Spleen (tissue), 11 donors: ENCODE measurements at regions not wholly inside any gene's neighbourhood (a gene's known extent, or its start where the extent isn't known, plus 50 kb on each side); places are given as distances from the start of the nearest gene placed in this dataset.

Source experiments
- DNase-seq: peaks from one replicate; pipeline ENCODE4 v3.0.0-alpha.2; 2020
- H3K27ac ChIP-seq, 8 donors: fragments of 200-600 bp; sonication (generic) in 7 of 8; 1 replicate in 4 of 8; 2 replicates in 4 of 8; pipeline versions ENCODE4 v1.5.0 to v1.8.0; 2016 to 2021; ENCODE audit warnings: inconsistent platforms in 4 of 8, mild to moderate bottlenecking in 4 of 8, moderate library complexity in 1 of 8
- H3K27me3 ChIP-seq, 7 donors: fragments of 200-600 bp; sonication (generic) in 6 of 7; replicated peaks in 1 of 7; 1 replicate in 4 of 7; 2 replicates in 3 of 7; pipeline versions ENCODE4 v1.5.0 to v1.8.0; 2016 to 2021; ENCODE audit warnings: inconsistent platforms in 3 of 7, mild to moderate bottlenecking in 1 of 7
- H3K36me3 ChIP-seq, 6 donors: fragments of 200-600 bp; sonication (generic) in 5 of 6; 1 replicate in 4 of 6; 2 replicates in 2 of 6; pipeline versions ENCODE4 v1.5.0 to v1.8.0; 2016 to 2021; ENCODE audit warnings: inconsistent platforms in 2 of 6
- H3K4me1 ChIP-seq, 6 donors: fragments of 200-600 bp; sonication (generic) in 5 of 6; 1 replicate in 3 of 6; 2 replicates in 3 of 6; pipeline versions ENCODE4 v1.5.0 to v1.8.0; 2016 to 2021; ENCODE audit warnings: inconsistent platforms in 3 of 6
- H3K4me3 ChIP-seq, 8 donors: fragments of 200-600 bp; sonication (generic) in 7 of 8; 1 replicate in 4 of 8; 2 replicates in 4 of 8; pipeline versions ENCODE4 v1.5.0 to v1.8.0; 2016 to 2021; ENCODE audit warnings: inconsistent platforms in 4 of 8, mild to moderate bottlenecking in 4 of 8, moderate library complexity in 2 of 8
- H3K9me3 ChIP-seq, 8 donors: fragments of 200-600 bp; sonication (generic) in 7 of 8; 1 replicate in 4 of 8; 2 replicates in 4 of 8; pipeline versions ENCODE4 v1.5.0 to v1.8.0; 2016 to 2021; ENCODE audit warnings: inconsistent platforms in 4 of 8
- CTCF ChIP-seq, 11 experiments: fragments of 200-600 bp in 7 of 11; fragments of 450-650 bp in 4 of 11; sonication (generic) in 4 of 11; IDR thresholded peaks in 8 of 11; conservative IDR thresholded peaks in 3 of 11; 1 replicate in 7 of 11; 2 replicates in 4 of 11; pipeline versions ENCODE4 v1.4.0 to v1.8.0; 2016 to 2021; ENCODE audit warnings: antibody characterized with exemption in 11 of 11, inconsistent platforms in 4 of 11, mild to moderate bottlenecking in 1 of 11
- POLR2A ChIP-seq, 3 donors: fragments of 450-650 bp; IDR thresholded peaks; one replicate each; pipeline ENCODE4 v1.5.1; 2017; ENCODE audit warnings: antibody characterized with exemption in 3 of 3, mild to moderate bottlenecking in 1 of 3
- POLR2AphosphoS5 ChIP-seq, 3 donors: sonication (generic); formaldehyde crosslinking; IDR thresholded peaks; one replicate each; pipeline ENCODE4 v1.5.1; 2017; ENCODE audit warnings: antibody characterized with exemption in 3 of 3
- WGBS, 5 donors: extraction: QIAGEN DNeasy Blood & Tissue Kit in 3 of 5; methylation state at CpG; one replicate each; pipeline versions ENCODE4 v1.1.5 to v1.1.7; 2013 to 2018; 5-methylcytosine and 5-hydroxymethylcytosine counted together
- intact Hi-C: fragments of 100-400 bp; cut with DNase I; formaldehyde crosslinking; loops from one replicate; pipeline ENCODE4 v1.15.0; 2023; ENCODE audit warnings: low total_unique reads
- donor health status: healthy with polysubstance abuse.
- donor health status: DM: no; HTN: no; CAD: no; lungs with moderate emphysema.
- donor health status: DM: no; HTN: no; CAD: no.
- donor health status: Bipolar disorder and iron deficiency.
- donor health status: healthy.
- donor health status: DM: no; HTN: no; CAD: no.
- donor health status: DM: yes; HTN: yes; CAD: no.

- Histone ChIP-seq H3K4me3 (no peak overlapping the region), H3K9me3 (no peaks in the 10 kb centered on the region), H3K36me3 (no peaks in the 10 kb centered on the region), H3K4me1 (no peaks in the 10 kb centered on the region), H3K27me3 (no peaks in the 10 kb centered on the region), H3K27ac (no peak overlapping the region)
- no peak for DNase-seq
- 10 to 29% (median 15%) methylated on average over 6 of the region's 6 CpGs for WGBS, 5 donors
- TF ChIP-seq POLR2A (IDR thresholded peaks at IDR 0.05), result no peak
- no peak for TF ChIP-seq POLR2AphosphoS5 (IDR thresholded peaks at IDR 0.05)
- TF ChIP-seq CTCF (IDR thresholded peaks at IDR 0.05 in 8 of 11, conservative IDR thresholded peaks at IDR 0.05 in 3 of 11), result no peak
- intact Hi-C loops, result no loop called here
These were observed 458.1 kb downstream of the STIM2 start for GRCh38 chr4:27318740-27319139.

GRCh38 chr4:27326991-27327390 is 466.4 kb downstream of the STIM2 start:
- no peak overlapping the region for H3K4me3 ChIP-seq
- H3K36me3 ChIP-seq, result no peaks in the 10 kb centered on the region
- H3K27me3 ChIP-seq, result no peaks in the 10 kb centered on the region
- H3K9me3 ChIP-seq, result peaks cover 0 to 10% (median 0%) of the 10 kb centered on the region in 8 donors
- 74 to 85% (median 82%) methylated on average over 6 of the region's 6 CpGs for WGBS, 5 donors
- H3K4me1 ChIP-seq, result no peaks in the 10 kb centered on the region
- H3K27ac ChIP-seq, result no peak overlapping the region
- DNase-seq, result no peak
- TF ChIP-seq POLR2AphosphoS5 (IDR thresholded peaks at IDR 0.05) (no peak), POLR2A (IDR thresholded peaks at IDR 0.05) (no peak), CTCF (IDR thresholded peaks at IDR 0.05 in 8 of 11, conservative IDR thresholded peaks at IDR 0.05 in 3 of 11) (no peak)
- intact Hi-C loops, result no loop called here

GRCh38 chr4:27327421-27328181 is 467.0 kb downstream of the STIM2 start:
- H3K4me1 ChIP-seq, result no peaks in the 10 kb centered on the region
- peaks cover 0 to 10% (median 0%) of the 10 kb centered on the region in 8 donors for H3K9me3 ChIP-seq
- WGBS, 5 donors, result 61 to 79% (median 65%) methylated on average over 5 of the region's 5 CpGs
- H3K4me3 ChIP-seq, result no peak overlapping the region
- TF ChIP-seq CTCF (IDR thresholded peaks at IDR 0.05 in 8 of 11, conservative IDR thresholded peaks at IDR 0.05 in 3 of 11) (no peak), POLR2AphosphoS5 (IDR thresholded peaks at IDR 0.05) (no peak), POLR2A (IDR thresholded peaks at IDR 0.05) (no peak)
- intact Hi-C loops, result no loop called here
- no peak for DNase-seq
- no peaks in the 10 kb centered on the region for H3K27me3 ChIP-seq
- no peaks in the 10 kb centered on the region for H3K36me3 ChIP-seq
- H3K27ac ChIP-seq, result no peak overlapping the region

- TF ChIP-seq CTCF (IDR thresholded peaks at IDR 0.05 in 8 of 11, conservative IDR thresholded peaks at IDR 0.05 in 3 of 11), result no peak
- TF ChIP-seq POLR2AphosphoS5 (IDR thresholded peaks at IDR 0.05), result no peak
- no peak for TF ChIP-seq POLR2A (IDR thresholded peaks at IDR 0.05)
- intact Hi-C loops, result no loop called here
- WGBS, 5 donors, result 82 to 95% (median 90%) methylated on average over 3 of the region's 3 CpGs
These were observed 477.9 kb downstream of the STIM2 start for GRCh38 chr4:27338530-27338929.

More at GRCh38 chr4:27338530-27338929, 477.9 kb downstream of the STIM2 start:
- no peak overlapping the region for H3K4me3 ChIP-seq
- H3K27ac ChIP-seq, result no peak overlapping the region
- no peaks in the 10 kb centered on the region for H3K27me3 ChIP-seq
- DNase-seq, result no peak
- H3K4me1 ChIP-seq, result no peaks in the 10 kb centered on the region
- H3K9me3 ChIP-seq, result peaks cover 0 to 8% (median 3%) of the 10 kb centered on the region in 8 donors
- no peaks in the 10 kb centered on the region for H3K36me3 ChIP-seq
